Neural progenitor cell (in vitro differentiated cells): ENCODE measurements at regions not wholly inside any gene's neighbourhood (a gene's known extent, or its start where the extent isn't known, plus 50 kb on each side); places are given as distances from the start of the nearest gene placed in this dataset.

Experiments used
- EZH2 ChIP-seq: fragments of 200-600 bp; sonication (generic); IDR thresholded peaks from 2 replicates; pipeline ENCODE4 v1.6.1; 2017; ENCODE audit warnings: antibody characterized with exemption, mild to moderate bottlenecking, moderate library complexity
- TF ChIP-seq, protein P1 (sequence below): fragments of 200-600 bp; sonication (generic); IDR thresholded peaks from 2 replicates; pipeline ENCODE4 v1.5.1; 2017; ENCODE audit warnings: antibody characterized with exemption, mild to moderate bottlenecking

DNA sequence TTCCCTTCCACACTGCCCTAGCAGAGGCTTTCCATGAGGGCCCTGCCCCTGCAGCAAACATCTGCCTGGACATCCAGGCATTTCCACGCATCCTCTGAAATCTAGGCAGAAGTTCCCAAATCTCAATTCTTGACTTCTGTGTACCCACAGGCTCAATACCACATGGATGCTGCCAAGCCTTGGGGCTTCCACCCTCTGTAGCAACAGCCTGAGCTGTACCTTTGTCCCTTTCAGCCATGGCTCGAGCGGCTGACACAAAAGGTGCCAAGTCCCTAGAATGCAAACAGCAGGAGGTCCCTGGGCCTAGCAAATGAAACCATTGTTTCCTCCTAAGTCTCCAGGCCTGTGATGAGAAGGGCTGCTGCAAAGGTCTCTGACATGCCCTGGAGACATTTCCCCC is 744.5 kb upstream of the LINC00305 start:
- TF ChIP-seq, protein P1, sequence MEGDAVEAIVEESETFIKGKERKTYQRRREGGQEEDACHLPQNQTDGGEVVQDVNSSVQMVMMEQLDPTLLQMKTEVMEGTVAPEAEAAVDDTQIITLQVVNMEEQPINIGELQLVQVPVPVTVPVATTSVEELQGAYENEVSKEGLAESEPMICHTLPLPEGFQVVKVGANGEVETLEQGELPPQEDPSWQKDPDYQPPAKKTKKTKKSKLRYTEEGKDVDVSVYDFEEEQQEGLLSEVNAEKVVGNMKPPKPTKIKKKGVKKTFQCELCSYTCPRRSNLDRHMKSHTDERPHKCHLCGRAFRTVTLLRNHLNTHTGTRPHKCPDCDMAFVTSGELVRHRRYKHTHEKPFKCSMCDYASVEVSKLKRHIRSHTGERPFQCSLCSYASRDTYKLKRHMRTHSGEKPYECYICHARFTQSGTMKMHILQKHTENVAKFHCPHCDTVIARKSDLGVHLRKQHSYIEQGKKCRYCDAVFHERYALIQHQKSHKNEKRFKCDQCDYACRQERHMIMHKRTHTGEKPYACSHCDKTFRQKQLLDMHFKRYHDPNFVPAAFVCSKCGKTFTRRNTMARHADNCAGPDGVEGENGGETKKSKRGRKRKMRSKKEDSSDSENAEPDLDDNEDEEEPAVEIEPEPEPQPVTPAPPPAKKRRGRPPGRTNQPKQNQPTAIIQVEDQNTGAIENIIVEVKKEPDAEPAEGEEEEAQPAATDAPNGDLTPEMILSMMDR, result no peak
- TF ChIP-seq EZH2, result no peak
